PC-3 (cell line): ENCODE measurements at regions not wholly inside any gene's neighbourhood (a gene's known extent, or its start where the extent isn't known, plus 50 kb on each side); places are given as distances from the start of the nearest gene placed in this dataset.

ENCODE experiments used
- ATAC-seq: fragments of 200-7000 bp; cut with Tn5 transposase; 2 replicates; pipeline ENCODE4 v1.9.1; 2020; ENCODE audit warnings: mild to moderate bottlenecking, moderate library complexity
- BruUV-seq: library from RNA; stranded (reverse); fragments of 400-500 nt; replicated peaks from 2 replicates; lab custom pipeline; 2021; lab: Mats Ljungman, UMichigan
- CTCF ChIA-PET: fragments of 300-600 bp; sonication (Branson Sonifier 250); formaldehyde crosslinking; loops from one replicate; lab custom pipeline; 2022; ENCODE audit warnings: antibody characterized with exemption; lab: Charles Lee
- POLR2A ChIA-PET: fragments of 300-600 bp; sonication (Branson Sonifier 250); formaldehyde crosslinking; loops from one replicate; lab custom pipeline; 2022; ENCODE audit warnings: antibody characterized with exemption; ENCODE audit not compliant: unreplicated experiment; lab: Charles Lee
- DNase-seq: peaks from one replicate; pipeline ENCODE4 v3.0.0-alpha.2; 2015
- H2AFZ ChIP-seq: fragments of 300-600 bp; sonication (generic); 2 replicates; pipeline ENCODE4 v1.6.0; 2016; ENCODE audit warnings: antibody characterized with exemption, low read length
- H3F3A ChIP-seq: fragments of 300-600 bp; sonication (generic); one replicate; pipeline ENCODE4 v1.6.0; 2017; ENCODE audit warnings: antibody characterized with exemption, low read length, control low read depth, mild to moderate bottlenecking; ENCODE audit not compliant: unreplicated experiment
- H3K27ac ChIP-seq: fragments of 300-600 bp; sonication (generic); 2 replicates; pipeline ENCODE4 v1.5.1; 2016; ENCODE audit warnings: mild to moderate bottlenecking, low read length
- H3K27me3 ChIP-seq: fragments of 300-600 bp; sonication (generic); 2 replicates; pipeline ENCODE4 v1.6.1; 2016; ENCODE audit warnings: low read length, mixed read lengths
- H3K36me3 ChIP-seq: fragments of 300-600 bp; sonication (generic); 2 replicates; pipeline ENCODE4 v1.6.1; 2016; ENCODE audit warnings: low read depth, mixed run types, low read length, mixed read lengths
- H3K4me1 ChIP-seq: fragments of 300-600 bp; sonication (generic); 2 replicates; pipeline ENCODE4 v1.5.1; 2016; ENCODE audit warnings: low read length; ENCODE audit not compliant: insufficient read depth
- H3K4me2 ChIP-seq: fragments of 300-600 bp; sonication (generic); 2 replicates; pipeline ENCODE4 v1.6.0; 2016; ENCODE audit warnings: low read length
- H3K4me3 ChIP-seq: fragments of 300-600 bp; sonication (generic); 2 replicates; pipeline ENCODE4 v1.5.1; 2016; ENCODE audit warnings: mild to moderate bottlenecking, low read length, mixed read lengths
- H3K79me2 ChIP-seq: fragments of 300-600 bp; sonication (generic); 2 replicates; pipeline ENCODE4 v1.6.1; 2017; ENCODE audit warnings: low read length, mixed read lengths
- H3K9ac ChIP-seq: fragments of 300-600 bp; sonication (generic); 2 replicates; pipeline ENCODE4 v1.6.0; 2016; ENCODE audit warnings: mild to moderate bottlenecking, low read length
- H3K9me2 ChIP-seq: fragments of 300-600 bp; sonication (generic); replicated peaks from 2 replicates; pipeline ENCODE4 v1.6.1; 2016; ENCODE audit warnings: mixed run types, low read length, mixed read lengths
- H3K9me3 ChIP-seq: fragments of 300-600 bp; sonication (generic); 2 replicates; pipeline ENCODE4 v1.6.1; 2016; ENCODE audit warnings: low read length, mixed read lengths
- H4K20me1 ChIP-seq: fragments of 300-600 bp; sonication (generic); 2 replicates; pipeline ENCODE4 v1.6.1; 2016; ENCODE audit warnings: low read length, mixed read lengths
- EZH2 ChIP-seq: fragments of 300-600 bp; sonication (generic); IDR thresholded peaks from one replicate; pipeline ENCODE4 v1.6.1; 2017; ENCODE audit warnings: antibody characterized with exemption, mild to moderate bottlenecking, low read length; ENCODE audit not compliant: unreplicated experiment
- EZH2phosphoT487 ChIP-seq: fragments of 300-600 bp; sonication (generic); IDR thresholded peaks from 2 replicates; pipeline ENCODE4 v1.6.1; 2018; ENCODE audit warnings: mild to moderate bottlenecking, antibody characterized with exemption, low read length, borderline replicate concordance
- intact Hi-C: fragments of 100-400 bp; cut with micrococcal nuclease; formaldehyde crosslinking; loops from 2 replicates; pipeline ENCODE4 v1.9.0; 2023
- TF ChIP-seq, protein P1 (sequence below): fragments of 300-600 bp; sonication (generic); conservative IDR thresholded peaks from 2 replicates; pipeline ENCODE4 v1.5.1; 2017; ENCODE audit warnings: antibody characterized with exemption, low read depth, mild to moderate bottlenecking, low read length

DNA sequence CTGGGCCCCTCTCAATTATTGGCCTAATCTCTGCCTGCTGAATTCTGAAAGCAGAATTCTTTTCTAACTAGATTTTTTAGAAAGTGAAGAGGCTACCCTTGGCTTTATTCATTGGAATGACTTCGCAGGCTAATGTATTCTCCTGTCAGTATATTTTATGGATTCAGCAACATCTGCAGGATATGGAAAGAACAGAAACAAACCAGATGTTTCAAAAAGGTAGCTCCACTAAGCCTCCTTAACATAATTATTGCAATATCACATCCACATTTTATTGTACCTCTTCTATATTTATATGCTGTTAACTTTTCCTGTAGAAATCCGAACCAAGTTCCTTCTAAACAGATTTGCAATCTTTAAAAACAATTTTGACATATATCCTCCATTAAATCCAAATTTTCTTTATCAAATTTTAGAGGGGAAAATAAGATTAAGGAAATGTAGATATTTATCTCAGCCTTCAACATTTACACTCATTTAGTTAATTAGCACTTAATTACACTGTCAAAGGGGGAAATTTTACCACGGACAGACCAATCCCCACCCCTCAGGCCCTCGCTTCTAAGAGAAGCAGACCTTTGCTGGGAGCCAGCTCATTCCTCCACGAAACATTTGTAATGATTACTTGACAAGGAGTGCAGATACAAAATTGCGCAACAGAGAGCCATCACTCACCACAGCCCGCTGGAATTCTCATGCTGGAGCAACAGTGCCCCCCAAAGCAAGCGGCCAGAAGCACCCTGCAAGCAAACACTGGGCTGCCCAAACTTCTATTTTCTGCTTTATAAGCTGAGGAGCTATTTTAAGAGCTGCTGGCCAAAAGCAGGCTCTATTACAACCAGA, 253.4 kb downstream of the ETAA1 start:
- Histone ChIP-seq H3K4me3 (no peak overlapping the region), H3K79me2 (no peaks in the 10 kb centered on the region), H3K9ac (no peak overlapping the region), H3K4me1 (peaks cover 6% of the 10 kb centered on the region), H4K20me1 (no peaks in the 10 kb centered on the region), H2AFZ (peak overlapping the region; percentile 54; the same call in 1 of the 2 replicates), H3K27me3 (no peaks in the 10 kb centered on the region), H3K27ac (0 out of 2 replicates have a peak overlapping the region, but pooled peaks have one; percentile 19), H3K9me3 (no peaks in the 10 kb centered on the region), H3K9me2 (no peaks in the 10 kb centered on the region), H3K4me2 (peak overlapping the region; percentile 15), H3F3A (no peaks in the 10 kb centered on the region), H3K36me3 (no peaks in the 10 kb centered on the region)
- ATAC-seq (peak; percentile 100), DNase-seq (peak; percentile 85)
- BruUV-seq = no TSS peak
- intact Hi-C loops = loop anchor here (1.0 to 5.0 kb wide), 8 partner anchors 88 to 1221 kb away; no protein-coding TSS in a partner anchor
- POLR2A ChIA-PET = no interaction called here
- TF ChIP-seq EZH2phosphoT487 = no peak
- TF ChIP-seq EZH2 = no peak
- TF ChIP-seq, protein P1, sequence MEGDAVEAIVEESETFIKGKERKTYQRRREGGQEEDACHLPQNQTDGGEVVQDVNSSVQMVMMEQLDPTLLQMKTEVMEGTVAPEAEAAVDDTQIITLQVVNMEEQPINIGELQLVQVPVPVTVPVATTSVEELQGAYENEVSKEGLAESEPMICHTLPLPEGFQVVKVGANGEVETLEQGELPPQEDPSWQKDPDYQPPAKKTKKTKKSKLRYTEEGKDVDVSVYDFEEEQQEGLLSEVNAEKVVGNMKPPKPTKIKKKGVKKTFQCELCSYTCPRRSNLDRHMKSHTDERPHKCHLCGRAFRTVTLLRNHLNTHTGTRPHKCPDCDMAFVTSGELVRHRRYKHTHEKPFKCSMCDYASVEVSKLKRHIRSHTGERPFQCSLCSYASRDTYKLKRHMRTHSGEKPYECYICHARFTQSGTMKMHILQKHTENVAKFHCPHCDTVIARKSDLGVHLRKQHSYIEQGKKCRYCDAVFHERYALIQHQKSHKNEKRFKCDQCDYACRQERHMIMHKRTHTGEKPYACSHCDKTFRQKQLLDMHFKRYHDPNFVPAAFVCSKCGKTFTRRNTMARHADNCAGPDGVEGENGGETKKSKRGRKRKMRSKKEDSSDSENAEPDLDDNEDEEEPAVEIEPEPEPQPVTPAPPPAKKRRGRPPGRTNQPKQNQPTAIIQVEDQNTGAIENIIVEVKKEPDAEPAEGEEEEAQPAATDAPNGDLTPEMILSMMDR = peak; percentile 90
- CTCF ChIA-PET = interaction anchor here (0.6 to 1.1 kb wide), 8 partner anchors 107 to 413 kb away, joined by 3 to 12 read pairs (median 3); no protein-coding TSS in a partner anchor

DNA sequence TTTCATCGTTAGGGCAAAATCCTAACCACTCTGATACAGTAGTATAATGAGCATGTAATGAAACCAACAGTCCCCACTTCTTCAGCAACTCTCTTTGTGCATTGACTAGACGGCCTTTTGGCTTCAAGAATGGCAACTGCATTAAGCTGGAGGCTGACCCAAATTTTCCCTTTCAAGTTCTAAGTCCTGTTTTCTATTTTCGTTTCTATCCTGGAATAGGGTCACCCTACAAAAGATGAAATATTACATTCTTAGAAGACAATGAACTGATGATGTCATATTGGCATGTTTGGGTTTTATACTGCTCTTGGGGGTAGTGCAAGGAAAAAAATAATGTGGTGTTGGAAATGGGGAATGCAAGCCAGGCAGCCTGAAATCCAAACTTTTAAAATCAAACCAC, 254.4 kb downstream of the ETAA1 start:
- intact Hi-C loops = loop anchor here (1.0 to 5.0 kb wide), 7 partner anchors 89 to 1074 kb away; no protein-coding TSS in a partner anchor
- BruUV-seq = no TSS peak

More for the DNA sequence above, 254.4 kb downstream of the ETAA1 start:
- no peak for DNase-seq
- H4K20me1 ChIP-seq = no peaks in the 10 kb centered on the region
- no peaks in the 10 kb centered on the region for H3F3A ChIP-seq
- no peaks in the 10 kb centered on the region for H3K36me3 ChIP-seq
- peaks cover 6% of the 10 kb centered on the region for H3K4me1 ChIP-seq
- no peak overlapping the region for H3K27ac ChIP-seq
- H3K9ac ChIP-seq = no peak overlapping the region
- H3K27me3 ChIP-seq = no peaks in the 10 kb centered on the region
- ChIA-PET CTCF (interaction anchor here (0.6 to 1.1 kb wide), 3 partner anchors 346 to 414 kb away, joined by 3 to 4 read pairs (median 4); no protein-coding TSS in a partner anchor), POLR2A (no interaction called here)
- TF ChIP-seq, protein P1 = no peak
- TF ChIP-seq EZH2phosphoT487 (no peak), EZH2 (no peak)
- no peak for ATAC-seq
- H3K9me2 ChIP-seq = no peaks in the 10 kb centered on the region
- no peak overlapping the region for H2AFZ ChIP-seq
- H3K9me3 ChIP-seq = no peaks in the 10 kb centered on the region
- H3K4me2 ChIP-seq = no peak overlapping the region
- H3K4me3 ChIP-seq = no peak overlapping the region
- no peaks in the 10 kb centered on the region for H3K79me2 ChIP-seq
